Endothelial cell of umbilical vein (primary cell): ENCODE measurements at regions not wholly inside any gene's neighbourhood (a gene's known extent, or its start where the extent isn't known, plus 50 kb on each side); places are given as distances from the start of the nearest gene placed in this dataset.

Experiments used
- CTCF ChIP-seq, 2 donors: IDR thresholded peaks; 1 replicate in 1 of 2; 2 replicates in 1 of 2; pipeline ENCODE4 v1.5.1; 2011; ENCODE audit warnings: low read length in 2 of 2, mild to moderate bottlenecking in 2 of 2, moderate library complexity in 2 of 2, control low read depth in 1 of 2, inconsistent platforms in 1 of 2, low read depth in 1 of 2; ENCODE audit not compliant: insufficient read depth in 1 of 2; ENCODE audit errors: extremely low read depth in 1 of 2
- EZH2 ChIP-seq: IDR thresholded peaks from 2 replicates; pipeline ENCODE4 v1.6.1; 2012; ENCODE audit warnings: borderline replicate concordance, low read depth, mild to moderate bottlenecking, moderate library complexity, low read length, inconsistent platforms; ENCODE audit not compliant: severe bottlenecking
- GATA2 ChIP-seq: IDR thresholded peaks from 2 replicates; pipeline ENCODE4 v1.7.0; 2011; ENCODE audit warnings: low read depth, mild to moderate bottlenecking, moderate library complexity, mixed read lengths, low read length; ENCODE audit not compliant: insufficient read length, insufficient read depth
- JUN ChIP-seq: IDR thresholded peaks from 2 replicates; pipeline ENCODE4 v1.6.1; 2011; ENCODE audit warnings: borderline replicate concordance, low read depth; ENCODE audit not compliant: insufficient read length, insufficient read depth
- POLR2A ChIP-seq: IDR thresholded peaks from 2 replicates; pipeline ENCODE4 v1.6.1; 2012; ENCODE audit warnings: low read depth, mild to moderate bottlenecking, control low read depth, low read length
- POLR2AphosphoS5 ChIP-seq: IDR thresholded peaks from 2 replicates; pipeline ENCODE4 v1.6.1; 2012; ENCODE audit warnings: low read depth, mild to moderate bottlenecking, control low read depth, low read length, moderate library complexity; ENCODE audit not compliant: insufficient read depth

- no peak for TF ChIP-seq CTCF (IDR thresholded peaks at IDR 0.05; ENCODE audit: extremely low read depth in 1 of 2, insufficient read depth in 1 of 2, low read depth in 1 of 2, low read length in 2 of 2)
- TF ChIP-seq EZH2, result no peak
- TF ChIP-seq POLR2AphosphoS5, result no peak
- no peak for TF ChIP-seq JUN
- TF ChIP-seq POLR2A, result no peak
- TF ChIP-seq GATA2, result no peak
These were observed 102.4 kb upstream of the VWC2 start for GRCh38 chr7:49670991-49671390.
